GM21423 (cell line): ENCODE measurements at regions not wholly inside any gene's neighbourhood (a gene's known extent, or its start where the extent isn't known, plus 50 kb on each side); places are given as distances from the start of the nearest gene placed in this dataset.
"Not testable (repeated sequence)": the region's sequence is repeated elsewhere in the genome, so short reads cannot be mapped to it uniquely, and the experiment has no call there.

Source experiments
- ATAC-seq: cut with Tn5 transposase; IDR thresholded peaks from one replicate; pipeline ENCODE4 v1.9.1; 2021; ENCODE audit warnings: mild to moderate bottlenecking, moderate library complexity; ENCODE audit not compliant: unreplicated experiment

GRCh38 chr9:118624608-118625007, 744.6 kb downstream of the BRINP1 start:
- no peak for ATAC-seq

DNA sequence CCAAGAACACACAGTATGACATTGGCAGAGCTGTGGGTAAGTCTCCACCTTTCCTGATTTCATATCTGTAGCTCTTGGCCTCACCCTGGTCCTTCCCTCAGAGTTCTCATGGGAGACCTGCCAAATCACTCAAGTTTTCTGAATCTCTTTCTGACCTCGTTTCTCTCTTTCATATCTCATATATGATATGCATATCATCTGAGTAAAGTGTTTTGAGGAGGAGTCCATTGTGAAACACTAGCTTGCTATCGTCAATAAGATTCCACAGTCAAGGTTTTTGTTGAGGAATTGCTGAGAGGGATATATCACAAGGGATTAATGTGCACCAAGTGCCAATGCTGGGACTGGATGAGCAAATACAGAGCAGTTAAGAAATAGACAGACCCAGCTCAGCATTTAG, 739.2 kb downstream of the BRINP1 start:
- ATAC-seq, result no peak

GRCh38 chr9:118630931-118631595, 738.2 kb downstream of the BRINP1 start:
- ATAC-seq, result no peak

DNA sequence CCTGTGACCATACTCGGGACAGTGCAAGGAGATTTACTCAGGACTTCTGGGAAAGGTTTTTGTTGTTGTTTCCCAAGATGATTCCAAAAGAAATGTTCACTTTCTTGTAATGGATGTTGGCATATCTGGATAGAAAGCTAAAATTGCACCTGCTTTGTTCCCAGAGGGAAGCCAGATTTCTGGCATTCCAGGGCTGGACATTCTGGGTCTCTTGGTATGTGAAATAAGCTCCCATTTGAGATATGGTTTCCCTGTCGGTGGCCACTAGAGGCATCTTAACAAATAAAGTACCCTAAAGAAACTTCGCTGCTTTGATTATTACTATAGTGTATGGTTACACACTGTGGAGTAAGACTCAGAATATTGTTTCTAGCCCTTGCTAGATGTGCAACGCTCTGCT, 737.3 kb downstream of the BRINP1 start:
- ATAC-seq, result no peak

- ATAC-seq, result no peak
These were observed 733.8 kb downstream of the BRINP1 start for GRCh38 chr9:118635416-118635815.

GRCh38 chr9:118637681-118638080, 731.6 kb downstream of the BRINP1 start:
- ATAC-seq, result no peak

- ATAC-seq, result no peak
These were observed 728.2 kb downstream of the BRINP1 start for GRCh38 chr9:118640836-118641560.

DNA sequence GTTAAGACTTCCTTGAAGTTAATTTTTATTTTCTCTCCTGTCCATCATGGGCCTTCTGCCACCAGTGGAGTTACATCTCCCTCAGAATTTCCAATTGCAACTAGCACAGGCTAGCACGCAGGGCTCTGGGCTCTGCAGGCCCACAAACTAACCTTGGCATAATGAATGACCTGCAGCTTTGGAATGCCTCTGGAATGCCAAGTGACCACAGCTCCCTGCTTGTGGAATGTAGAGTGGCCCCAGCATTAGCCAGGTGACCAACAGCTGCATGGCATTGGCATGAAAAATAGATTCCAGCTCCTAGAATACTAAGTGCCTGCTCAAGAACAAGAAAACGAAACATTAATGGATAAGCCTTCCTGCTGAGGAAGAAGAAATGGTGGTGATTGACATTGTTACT, 726.1 kb downstream of the BRINP1 start:
- no peak for ATAC-seq

DNA sequence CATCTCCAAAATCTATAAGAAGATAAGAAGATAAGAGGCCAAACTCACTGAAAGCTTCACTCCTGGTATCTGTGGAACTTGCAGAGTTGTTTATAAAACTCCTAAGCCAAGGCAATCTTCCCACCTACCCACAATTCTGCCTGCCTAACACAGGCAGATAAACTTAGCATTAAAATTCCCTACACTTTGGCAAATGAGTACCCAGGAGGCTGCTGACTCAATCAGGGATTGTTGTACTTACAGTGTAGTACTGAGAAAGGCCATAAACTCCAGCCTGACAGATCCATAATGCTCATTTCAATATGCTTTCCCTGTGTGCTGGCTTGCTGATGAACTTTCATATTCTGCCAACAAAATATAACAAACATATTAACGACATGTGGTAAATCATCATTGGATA, 725.2 kb downstream of the BRINP1 start:
- no peak for ATAC-seq

DNA sequence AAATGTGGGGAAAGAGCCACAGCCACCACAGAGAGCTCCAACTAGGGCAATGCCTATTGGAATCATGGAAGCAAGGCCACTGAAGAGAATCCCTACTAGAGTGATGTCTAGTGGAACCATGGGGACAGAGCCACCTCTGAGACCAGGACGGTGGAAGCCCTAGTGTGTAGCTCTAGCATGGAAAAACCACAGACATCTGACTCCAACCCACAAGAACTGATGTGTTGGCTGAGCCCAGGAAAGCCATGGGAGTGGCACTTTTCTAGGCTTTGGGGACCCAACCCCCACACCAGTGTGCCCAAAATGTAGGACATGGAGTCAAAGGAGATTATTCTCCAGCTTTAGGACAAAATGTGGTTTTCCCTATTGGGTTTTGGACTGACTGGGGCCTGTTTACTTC, 721.9 kb downstream of the BRINP1 start:
- ATAC-seq, result no peak

DNA sequence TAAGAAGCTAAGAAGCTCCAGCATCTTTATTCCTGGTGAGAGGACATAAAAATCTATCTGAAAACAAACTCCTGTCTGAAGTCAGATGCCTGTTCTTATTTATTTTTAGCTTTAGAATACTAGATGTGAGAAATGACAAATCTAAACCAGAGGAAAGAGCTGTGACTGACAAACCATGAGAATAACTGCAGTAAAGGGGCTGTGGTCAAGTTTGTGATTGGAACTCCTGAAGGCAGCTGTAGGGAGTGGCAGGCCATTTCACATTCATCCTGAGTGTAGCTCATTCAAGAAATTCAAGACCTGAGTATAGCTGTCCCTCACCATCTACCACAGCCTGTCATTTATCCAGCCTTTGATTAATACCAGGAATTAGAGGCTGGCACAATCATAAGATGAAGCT, 718.8 kb downstream of the BRINP1 start:
- no peak for ATAC-seq

- no peak for ATAC-seq
These were observed 717.7 kb downstream of the BRINP1 start for GRCh38 chr9:118651511-118651910.

GRCh38 chr9:118652258-118652657, 717.0 kb downstream of the BRINP1 start:
- ATAC-seq, result no peak

DNA sequence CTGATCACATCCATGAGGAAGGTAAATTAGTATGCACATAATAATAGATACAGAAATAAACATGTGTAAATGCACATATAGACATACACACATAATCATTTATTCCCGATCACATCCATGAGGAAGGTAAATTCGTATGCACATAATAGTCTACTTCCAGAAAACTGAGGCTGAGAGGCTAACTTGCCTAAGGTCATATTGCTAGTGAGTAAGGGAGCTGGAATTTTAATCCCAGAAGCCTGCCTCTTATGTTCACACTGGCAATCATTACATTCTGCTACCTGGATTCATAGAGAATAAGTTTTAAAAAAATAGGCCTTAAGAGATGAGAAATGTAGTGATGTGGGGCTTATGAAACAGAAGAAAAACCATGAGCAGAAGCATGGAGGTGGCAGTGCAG, 716.3 kb downstream of the BRINP1 start:
- ATAC-seq, result no peak

DNA sequence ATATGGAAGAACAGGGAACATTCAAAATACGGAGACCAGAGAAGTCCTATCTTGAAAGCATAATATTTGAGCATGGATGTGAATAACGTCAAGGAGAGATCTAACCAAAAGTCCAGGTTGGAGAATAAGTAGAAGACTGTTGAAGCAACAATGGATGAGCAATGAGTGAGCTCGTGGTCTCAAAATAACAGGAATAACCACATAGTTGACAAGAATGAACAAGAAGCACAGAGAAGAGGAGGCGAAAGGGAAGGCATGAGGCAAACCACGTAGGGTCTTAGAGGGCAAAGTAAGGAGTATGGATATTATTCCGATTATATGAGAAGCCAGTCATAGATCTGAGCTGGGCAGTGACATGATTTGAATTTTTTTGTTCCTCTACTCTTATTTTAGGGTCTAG, 710.2 kb downstream of the BRINP1 start:
- ATAC-seq, result no peak

DNA sequence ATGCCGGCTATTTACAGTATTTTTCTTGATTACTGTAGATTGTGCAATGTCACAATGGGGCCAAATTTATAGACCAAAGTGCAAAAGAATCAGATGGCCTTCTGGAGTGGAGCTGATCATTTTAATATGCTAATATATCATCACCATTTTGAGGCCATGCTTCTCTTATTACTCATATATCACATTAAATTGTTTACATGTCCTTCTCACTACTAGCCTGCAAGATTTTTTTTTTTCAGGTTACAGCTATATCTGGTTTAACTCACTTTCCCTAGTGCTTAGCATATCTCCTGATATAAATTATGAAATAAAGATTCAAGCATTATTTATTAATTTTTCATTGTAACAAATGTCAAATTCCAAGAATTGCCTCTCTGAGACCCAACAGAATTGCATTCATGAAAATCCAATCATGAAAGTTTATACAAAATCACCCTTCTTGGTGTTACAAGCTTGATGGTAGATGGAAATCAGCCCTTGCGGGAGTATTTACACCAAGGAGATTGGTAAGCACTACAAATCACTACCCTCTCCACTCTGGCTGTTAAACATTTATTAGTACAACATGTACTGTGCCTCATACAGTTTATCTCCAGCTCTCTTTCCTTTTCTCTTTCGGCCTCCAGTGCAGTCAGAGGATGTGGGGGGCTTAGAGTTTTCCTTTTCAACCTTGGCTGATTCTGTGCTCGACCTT, 703.9 kb downstream of the BRINP1 start:
- ATAC-seq, result no peak

DNA sequence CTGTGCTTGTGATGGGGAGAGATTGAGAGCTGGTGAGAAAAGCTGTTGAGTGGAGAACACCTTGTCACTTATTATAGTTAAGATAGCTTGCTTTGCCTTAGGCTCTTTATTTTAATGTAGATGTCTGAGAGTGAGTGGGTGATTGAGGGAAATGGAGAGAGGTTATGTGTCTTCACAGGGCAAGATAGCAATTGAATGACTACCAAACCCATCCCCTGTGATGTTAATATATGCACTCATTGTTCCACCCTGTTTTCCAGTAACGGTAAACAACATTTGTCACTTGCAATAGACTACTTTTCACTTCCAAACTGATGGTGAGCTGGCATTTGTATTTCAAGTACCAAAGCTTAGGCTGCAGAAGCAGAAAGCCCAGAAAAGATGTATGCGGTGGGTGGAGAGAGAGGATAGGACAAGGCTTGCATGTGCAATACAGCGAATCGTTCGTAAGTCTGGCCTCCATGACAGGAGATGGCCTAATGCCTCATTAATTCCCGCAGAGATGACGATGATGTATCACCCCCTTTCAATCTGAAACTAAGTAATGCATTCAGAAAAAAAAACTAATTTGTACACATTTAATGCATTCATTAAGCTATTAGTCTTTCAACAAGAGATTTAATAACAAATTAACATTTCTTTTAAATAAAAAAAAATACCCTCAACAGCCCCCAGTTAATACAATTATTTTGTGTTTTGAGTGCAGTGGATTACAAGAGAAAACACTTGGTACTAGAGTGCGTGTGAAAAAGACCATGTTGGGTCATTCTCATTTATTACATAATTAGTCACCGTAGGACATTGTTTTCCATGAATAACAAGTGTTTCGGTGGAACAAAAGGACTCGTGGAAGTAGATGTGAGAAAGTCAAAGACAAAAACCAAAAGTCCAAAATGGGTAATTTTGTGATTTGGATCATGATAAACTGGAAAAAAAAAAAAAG, 699.0 kb downstream of the BRINP1 start:
- ATAC-seq, result no peak

- ATAC-seq, result no peak
These were observed 694.3 kb downstream of the BRINP1 start for GRCh38 chr9:118674942-118675341.

DNA sequence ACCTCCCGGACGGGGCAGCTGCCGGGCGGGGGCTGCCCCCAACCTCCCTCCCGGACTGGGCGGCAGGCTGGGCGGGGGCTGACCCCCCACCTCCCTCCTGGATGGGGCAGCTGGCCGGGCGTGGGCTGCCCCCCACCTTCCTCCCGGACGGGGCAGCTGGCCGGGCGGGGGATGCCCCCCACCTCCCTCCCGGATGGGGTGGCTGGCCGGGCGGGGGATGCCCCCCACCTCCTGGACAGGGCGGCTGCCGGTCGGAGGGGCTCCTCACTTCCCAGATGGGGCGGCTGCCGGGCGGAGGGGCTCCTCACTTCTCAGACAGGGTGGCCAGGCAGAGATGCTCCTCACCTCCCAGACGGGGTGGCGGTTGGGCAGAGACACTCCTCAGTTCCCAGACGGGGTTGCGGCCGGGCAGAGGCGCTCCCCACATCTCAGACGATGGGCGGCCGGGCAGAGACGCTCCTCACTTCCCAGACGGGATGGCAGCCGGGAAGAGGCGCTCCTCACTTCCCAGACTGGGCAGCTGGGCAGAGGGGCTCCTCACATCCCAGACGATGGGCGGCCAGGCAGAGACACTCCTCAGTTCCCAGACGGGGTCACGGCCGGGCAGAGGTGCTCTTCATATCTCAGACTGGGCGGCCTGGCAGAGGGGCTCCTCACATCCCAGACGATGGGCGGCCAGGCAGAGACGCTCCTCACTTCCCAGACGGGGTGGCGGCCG, 691.1 kb downstream of the BRINP1 start:
- ATAC-seq, result not testable (repeated sequence)

DNA sequence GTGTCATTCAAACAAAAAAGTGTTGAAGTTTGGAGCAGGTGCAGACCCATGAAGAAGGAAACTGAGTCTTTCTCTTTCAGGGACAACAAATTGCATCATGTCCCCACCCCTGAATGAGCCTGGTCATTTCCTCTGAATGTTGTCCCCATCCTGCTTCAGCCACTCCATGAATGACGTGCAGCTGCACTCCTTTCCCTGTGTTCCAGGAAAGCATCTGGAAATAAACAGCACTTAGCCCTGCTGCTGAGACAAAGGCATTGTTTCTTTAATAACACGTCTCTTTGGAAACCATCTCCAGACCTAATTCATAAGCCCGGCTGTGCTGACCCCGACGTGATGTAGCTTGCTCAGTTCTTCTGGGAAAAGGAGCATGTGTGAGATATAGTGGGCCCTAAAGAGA, 682.3 kb downstream of the BRINP1 start:
- ATAC-seq, result no peak
